Neural cell (in vitro differentiated cells): ENCODE measurements at regions not wholly inside any gene's neighbourhood (a gene's known extent, or its start where the extent isn't known, plus 50 kb on each side); places are given as distances from the start of the nearest gene placed in this dataset.
"Not testable (repeated sequence)": the region's sequence is repeated elsewhere in the genome, so short reads cannot be mapped to it uniquely, and the experiment has no call there.

Experiments
- H2AFZ ChIP-seq: fragments of 200-600, 300-800 bp; sonication (generic), shearing (Covaris generic); 2 replicates; pipeline ENCODE4 v1.6.0; 2014; ENCODE audit warnings: low read depth, mild to moderate bottlenecking, antibody characterized with exemption, low read length, moderate library complexity
- H3F3A ChIP-seq: fragments of 200-600 bp; shearing (Covaris generic); 2 replicates; pipeline ENCODE4 v1.6.1; 2016; ENCODE audit warnings: mild to moderate bottlenecking, moderate library complexity, mixed read lengths, antibody characterized with exemption, low read length; ENCODE audit not compliant: insufficient read depth, poor library complexity, severe bottlenecking
- H3K27ac ChIP-seq: fragments of 200-600, 300-800 bp; sonication (generic), shearing (Covaris generic); 2 replicates; pipeline ENCODE4 v1.5.1; 2014; ENCODE audit warnings: mild to moderate bottlenecking, low read length, moderate library complexity
- H3K27me3 ChIP-seq: fragments of 300-800, 200-600 bp; sonication (generic), shearing (Covaris generic); 2 replicates; pipeline ENCODE4 v1.6.0; 2014; ENCODE audit warnings: mild to moderate bottlenecking, low read depth, low read length, moderate library complexity; ENCODE audit not compliant: insufficient read depth
- H3K36me3 ChIP-seq: fragments of 300-800, 200-600 bp; sonication (generic), shearing (Covaris generic); 2 replicates; pipeline ENCODE4 v1.5.1; 2014; ENCODE audit warnings: mild to moderate bottlenecking, antibody characterized with exemption, low read length, moderate library complexity; ENCODE audit not compliant: insufficient read depth
- H3K4me2 ChIP-seq: fragments of 300-800, 200-600 bp; sonication (generic), shearing (Covaris generic); 2 replicates; pipeline ENCODE4 v1.6.0; 2014; ENCODE audit warnings: mild to moderate bottlenecking, low read length
- H3K4me3 ChIP-seq: fragments of 300-800, 200-600 bp; sonication (generic), shearing (Covaris generic); 2 replicates; pipeline ENCODE4 v1.5.1; 2014; ENCODE audit warnings: mild to moderate bottlenecking, low read length, moderate library complexity
- H3K79me2 ChIP-seq: fragments of 200-600 bp; shearing (Covaris generic); replicated peaks from 2 replicates; pipeline ENCODE4 v1.6.0; 2014; ENCODE audit warnings: mild to moderate bottlenecking, low read length, moderate library complexity; ENCODE audit not compliant: insufficient read depth
- H3K9ac ChIP-seq: fragments of 300-800, 200-600 bp; sonication (generic), shearing (Covaris generic); 2 replicates; pipeline ENCODE4 v1.6.1; 2016; ENCODE audit warnings: mild to moderate bottlenecking, low read length, mixed read lengths
- H3K9me2 ChIP-seq: fragments of 200-600 bp; shearing (Covaris generic); 2 replicates; pipeline ENCODE4 v1.6.1; 2016; ENCODE audit warnings: mild to moderate bottlenecking, low read length, mixed read lengths; ENCODE audit not compliant: insufficient read depth
- H3K9me3 ChIP-seq: fragments of 200-600, 300-800 bp; sonication (generic), shearing (Covaris generic); 2 replicates; pipeline ENCODE4 v1.6.1; 2016; ENCODE audit warnings: mild to moderate bottlenecking, mixed run types, low read length, moderate library complexity, mixed read lengths
- H4K20me1 ChIP-seq: fragments of 200-600 bp; shearing (Covaris generic); 2 replicates; pipeline ENCODE4 v1.6.1; 2016; ENCODE audit warnings: mild to moderate bottlenecking, mixed run types; ENCODE audit not compliant: insufficient read depth
- EP300 ChIP-seq: fragments of 450-650 bp; conservative IDR thresholded peaks from 2 replicates; pipeline ENCODE4 v1.6.1; 2014; ENCODE audit warnings: antibody characterized with exemption, mild to moderate bottlenecking, moderate library complexity; ENCODE audit not compliant: poor library complexity, severe bottlenecking
- EZH2 ChIP-seq: fragments of 200-600, 300-800 bp; shearing (Covaris generic), sonication (generic); IDR thresholded peaks from 2 replicates; pipeline ENCODE4 v1.6.1; 2014; ENCODE audit warnings: antibody characterized with exemption, low read length, borderline replicate concordance, mild to moderate bottlenecking; ENCODE audit not compliant: insufficient read depth, poor library complexity, severe bottlenecking
- MXI1 ChIP-seq: fragments of 450-650 bp; conservative IDR thresholded peaks from 2 replicates; pipeline ENCODE4 v1.6.1; 2014; ENCODE audit warnings: antibody characterized with exemption, mild to moderate bottlenecking; ENCODE audit not compliant: poor library complexity, severe bottlenecking
- POLR2AphosphoS5 ChIP-seq: IDR thresholded peaks from 2 replicates; pipeline ENCODE4 v1.6.1; 2012
- RAD21 ChIP-seq: fragments of 450-650 bp; conservative IDR thresholded peaks from 2 replicates; pipeline ENCODE4 v1.6.1; 2014; ENCODE audit warnings: antibody characterized with exemption, mild to moderate bottlenecking, moderate library complexity
- SMC3 ChIP-seq: fragments of 450-650 bp; conservative IDR thresholded peaks from 2 replicates; pipeline ENCODE4 v1.6.1; 2014; ENCODE audit warnings: antibody characterized with exemption, mild to moderate bottlenecking, moderate library complexity; ENCODE audit not compliant: poor library complexity
- TAF1 ChIP-seq: IDR thresholded peaks from 2 replicates; pipeline ENCODE4 v1.6.1; 2012; ENCODE audit warnings: low read depth
- TF ChIP-seq, protein P1 (sequence below): fragments of 450-650 bp; IDR thresholded peaks from 2 replicates; pipeline ENCODE4 v1.5.1; 2014; ENCODE audit warnings: antibody characterized with exemption, mild to moderate bottlenecking, moderate library complexity; ENCODE audit not compliant: poor library complexity, severe bottlenecking
- TF ChIP-seq, protein P2 (sequence below): IDR thresholded peaks from 2 replicates; pipeline ENCODE4 v1.6.1; 2012; ENCODE audit warnings: borderline replicate concordance

DNA sequence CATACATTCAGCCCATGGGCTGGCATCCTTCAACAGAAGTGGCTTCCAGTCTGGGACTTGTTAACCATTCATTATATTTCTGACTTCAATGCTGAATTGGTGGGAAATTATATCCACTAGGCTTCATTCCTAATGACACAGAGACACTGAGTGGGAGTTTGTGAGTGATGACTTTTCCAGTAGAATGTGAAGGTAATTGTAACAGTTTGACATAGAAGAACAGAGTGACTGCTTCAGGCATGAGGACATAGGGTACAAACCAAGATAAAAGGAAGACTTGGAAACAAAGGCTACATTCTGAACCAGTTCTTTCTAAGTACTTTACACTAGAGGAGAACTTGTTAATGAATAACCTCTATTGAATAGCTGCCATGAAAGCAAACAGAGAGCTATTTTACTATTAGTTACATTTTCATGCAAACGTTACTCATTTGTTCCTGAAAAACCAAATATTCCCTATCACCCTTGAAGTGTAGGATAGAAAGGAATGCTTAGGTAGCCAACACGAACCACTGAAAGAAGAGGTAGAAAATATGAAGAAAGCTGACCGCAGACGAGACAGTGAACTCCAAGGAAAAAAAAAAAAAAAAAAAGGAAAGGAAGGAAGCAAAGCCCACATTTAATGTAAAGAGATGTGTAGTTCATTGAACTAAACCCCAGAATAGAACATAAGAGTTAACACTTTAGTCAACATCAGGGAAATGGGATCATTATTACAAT, 237.0 kb upstream of the SEMA3C start:
- Histone ChIP-seq H3K79me2 (no peaks in the 10 kb centered on the region), H3K9ac (no peak overlapping the region), H3K9me3 (no peaks in the 10 kb centered on the region), H3K27ac (peak overlapping the region; percentile 21), H4K20me1 (no peaks in the 10 kb centered on the region), H3K9me2 (no peaks in the 10 kb centered on the region), H3K27me3 (peaks cover 27% of the 10 kb centered on the region), H3K36me3 (no peaks in the 10 kb centered on the region), H3K4me3 (no peak overlapping the region), H3F3A (no peaks in the 10 kb centered on the region), H3K4me2 (no peak overlapping the region), H2AFZ (no peak overlapping the region)
- TF ChIP-seq, protein P1, sequence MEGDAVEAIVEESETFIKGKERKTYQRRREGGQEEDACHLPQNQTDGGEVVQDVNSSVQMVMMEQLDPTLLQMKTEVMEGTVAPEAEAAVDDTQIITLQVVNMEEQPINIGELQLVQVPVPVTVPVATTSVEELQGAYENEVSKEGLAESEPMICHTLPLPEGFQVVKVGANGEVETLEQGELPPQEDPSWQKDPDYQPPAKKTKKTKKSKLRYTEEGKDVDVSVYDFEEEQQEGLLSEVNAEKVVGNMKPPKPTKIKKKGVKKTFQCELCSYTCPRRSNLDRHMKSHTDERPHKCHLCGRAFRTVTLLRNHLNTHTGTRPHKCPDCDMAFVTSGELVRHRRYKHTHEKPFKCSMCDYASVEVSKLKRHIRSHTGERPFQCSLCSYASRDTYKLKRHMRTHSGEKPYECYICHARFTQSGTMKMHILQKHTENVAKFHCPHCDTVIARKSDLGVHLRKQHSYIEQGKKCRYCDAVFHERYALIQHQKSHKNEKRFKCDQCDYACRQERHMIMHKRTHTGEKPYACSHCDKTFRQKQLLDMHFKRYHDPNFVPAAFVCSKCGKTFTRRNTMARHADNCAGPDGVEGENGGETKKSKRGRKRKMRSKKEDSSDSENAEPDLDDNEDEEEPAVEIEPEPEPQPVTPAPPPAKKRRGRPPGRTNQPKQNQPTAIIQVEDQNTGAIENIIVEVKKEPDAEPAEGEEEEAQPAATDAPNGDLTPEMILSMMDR: no peak
- TF ChIP-seq, protein P2, sequence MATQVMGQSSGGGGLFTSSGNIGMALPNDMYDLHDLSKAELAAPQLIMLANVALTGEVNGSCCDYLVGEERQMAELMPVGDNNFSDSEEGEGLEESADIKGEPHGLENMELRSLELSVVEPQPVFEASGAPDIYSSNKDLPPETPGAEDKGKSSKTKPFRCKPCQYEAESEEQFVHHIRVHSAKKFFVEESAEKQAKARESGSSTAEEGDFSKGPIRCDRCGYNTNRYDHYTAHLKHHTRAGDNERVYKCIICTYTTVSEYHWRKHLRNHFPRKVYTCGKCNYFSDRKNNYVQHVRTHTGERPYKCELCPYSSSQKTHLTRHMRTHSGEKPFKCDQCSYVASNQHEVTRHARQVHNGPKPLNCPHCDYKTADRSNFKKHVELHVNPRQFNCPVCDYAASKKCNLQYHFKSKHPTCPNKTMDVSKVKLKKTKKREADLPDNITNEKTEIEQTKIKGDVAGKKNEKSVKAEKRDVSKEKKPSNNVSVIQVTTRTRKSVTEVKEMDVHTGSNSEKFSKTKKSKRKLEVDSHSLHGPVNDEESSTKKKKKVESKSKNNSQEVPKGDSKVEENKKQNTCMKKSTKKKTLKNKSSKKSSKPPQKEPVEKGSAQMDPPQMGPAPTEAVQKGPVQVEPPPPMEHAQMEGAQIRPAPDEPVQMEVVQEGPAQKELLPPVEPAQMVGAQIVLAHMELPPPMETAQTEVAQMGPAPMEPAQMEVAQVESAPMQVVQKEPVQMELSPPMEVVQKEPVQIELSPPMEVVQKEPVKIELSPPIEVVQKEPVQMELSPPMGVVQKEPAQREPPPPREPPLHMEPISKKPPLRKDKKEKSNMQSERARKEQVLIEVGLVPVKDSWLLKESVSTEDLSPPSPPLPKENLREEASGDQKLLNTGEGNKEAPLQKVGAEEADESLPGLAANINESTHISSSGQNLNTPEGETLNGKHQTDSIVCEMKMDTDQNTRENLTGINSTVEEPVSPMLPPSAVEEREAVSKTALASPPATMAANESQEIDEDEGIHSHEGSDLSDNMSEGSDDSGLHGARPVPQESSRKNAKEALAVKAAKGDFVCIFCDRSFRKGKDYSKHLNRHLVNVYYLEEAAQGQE: peak; percentile 86
- TF ChIP-seq MXI1 (no peak), RAD21 (no peak), SMC3 (no peak), EZH2 (no peak), POLR2AphosphoS5 (peak; percentile 39), TAF1 (no peak), EP300 (peak; percentile 62)

DNA sequence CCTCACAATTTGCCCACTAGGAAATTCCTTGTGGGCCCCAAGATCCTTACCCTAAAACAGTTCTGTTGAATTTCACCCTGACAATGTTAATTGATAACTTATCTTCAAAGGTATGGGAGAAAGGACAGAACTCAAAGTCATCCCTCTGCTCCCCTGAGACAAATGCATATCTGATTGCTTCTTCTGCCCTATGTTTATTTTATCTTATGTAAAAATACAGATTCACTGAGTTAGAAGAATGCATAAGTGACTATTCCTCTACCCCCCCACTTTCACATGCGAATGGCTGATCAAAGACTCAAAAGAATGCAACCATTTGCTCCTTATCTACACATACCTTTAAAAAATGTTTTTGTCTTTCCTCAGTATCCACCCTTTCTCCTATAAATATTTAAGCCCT, 235.7 kb upstream of the SEMA3C start:
- Histone ChIP-seq H3K36me3 (no peaks in the 10 kb centered on the region), H4K20me1 (no peaks in the 10 kb centered on the region), H3K9me2 (no peaks in the 10 kb centered on the region), H3K27me3 (peaks cover 24% of the 10 kb centered on the region), H3K4me3 (no peak overlapping the region), H3K4me2 (no peak overlapping the region), H3K9me3 (no peaks in the 10 kb centered on the region), H2AFZ (no peak overlapping the region), H3K79me2 (no peaks in the 10 kb centered on the region), H3K9ac (no peak overlapping the region), H3K27ac (no peak overlapping the region), H3F3A (no peaks in the 10 kb centered on the region)
- TF ChIP-seq EP300 (no peak), EZH2 (no peak), POLR2AphosphoS5 (no peak), SMC3 (no peak), RAD21 (no peak), TAF1 (no peak), MXI1 (no peak)
- TF ChIP-seq, protein P1: no peak
- TF ChIP-seq, protein P2: no peak

DNA sequence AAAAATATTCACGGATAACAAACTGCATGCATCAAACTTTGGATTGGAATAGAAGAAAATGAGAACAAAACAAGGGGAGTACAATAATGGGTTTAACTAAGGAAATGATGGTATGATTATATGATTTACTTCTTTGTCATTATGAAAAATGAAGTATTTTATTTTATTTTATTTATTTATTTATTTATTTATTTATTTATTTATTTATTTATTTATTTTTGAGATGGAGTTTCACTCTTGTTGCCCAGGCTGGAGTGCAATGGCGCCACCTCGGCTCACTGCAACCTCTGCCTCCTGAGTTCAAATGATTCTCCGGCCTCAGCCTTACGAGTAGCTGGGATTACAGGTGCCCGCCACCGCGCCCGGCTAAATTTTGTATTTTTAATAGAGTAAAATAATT, 234.1 kb upstream of the SEMA3C start:
- H3K4me3 ChIP-seq, H3K9ac ChIP-seq, H3K79me2 ChIP-seq, H3F3A ChIP-seq, H3K4me2 ChIP-seq, H4K20me1 ChIP-seq, H3K9me3 ChIP-seq, H2AFZ ChIP-seq, H3K36me3 ChIP-seq, H3K27ac ChIP-seq, H3K9me2 ChIP-seq: not testable (repeated sequence)
- H3K27me3 ChIP-seq: peaks cover 27% of the 10 kb centered on the region
